Upper lobe of left lung (tissue), 4 donors: ENCODE measurements at regions not wholly inside any gene's neighbourhood (a gene's known extent, or its start where the extent isn't known, plus 50 kb on each side); places are given as distances from the start of the nearest gene placed in this dataset.

Experiments
- EP300 ChIP-seq, 4 donors: sonication (generic); formaldehyde crosslinking; IDR thresholded peaks; one replicate each; pipeline ENCODE4 v1.5.1; 2017; ENCODE audit warnings: antibody characterized with exemption in 4 of 4, control low read depth in 2 of 4
- POLR2A ChIP-seq, 4 donors: fragments of 450-650 bp; IDR thresholded peaks; one replicate each; pipeline ENCODE4 v1.5.1; 2016 to 2017; ENCODE audit warnings: antibody characterized with exemption in 4 of 4, mild to moderate bottlenecking in 2 of 4
- POLR2AphosphoS5 ChIP-seq, 2 donors: sonication (generic); formaldehyde crosslinking; IDR thresholded peaks; one replicate each; pipeline ENCODE4 v1.5.1; 2017; ENCODE audit warnings: antibody characterized with exemption in 2 of 2
- TF ChIP-seq, protein P1 (sequence below), 6 experiments: fragments of 450-650 bp in 4 of 6; fragments of 200-600 bp in 2 of 6; sonication (generic) in 2 of 6; IDR thresholded peaks; one replicate each; pipeline ENCODE4 v1.5.1; 2016 to 2019; ENCODE audit warnings: antibody characterized with exemption in 6 of 6

DNA sequence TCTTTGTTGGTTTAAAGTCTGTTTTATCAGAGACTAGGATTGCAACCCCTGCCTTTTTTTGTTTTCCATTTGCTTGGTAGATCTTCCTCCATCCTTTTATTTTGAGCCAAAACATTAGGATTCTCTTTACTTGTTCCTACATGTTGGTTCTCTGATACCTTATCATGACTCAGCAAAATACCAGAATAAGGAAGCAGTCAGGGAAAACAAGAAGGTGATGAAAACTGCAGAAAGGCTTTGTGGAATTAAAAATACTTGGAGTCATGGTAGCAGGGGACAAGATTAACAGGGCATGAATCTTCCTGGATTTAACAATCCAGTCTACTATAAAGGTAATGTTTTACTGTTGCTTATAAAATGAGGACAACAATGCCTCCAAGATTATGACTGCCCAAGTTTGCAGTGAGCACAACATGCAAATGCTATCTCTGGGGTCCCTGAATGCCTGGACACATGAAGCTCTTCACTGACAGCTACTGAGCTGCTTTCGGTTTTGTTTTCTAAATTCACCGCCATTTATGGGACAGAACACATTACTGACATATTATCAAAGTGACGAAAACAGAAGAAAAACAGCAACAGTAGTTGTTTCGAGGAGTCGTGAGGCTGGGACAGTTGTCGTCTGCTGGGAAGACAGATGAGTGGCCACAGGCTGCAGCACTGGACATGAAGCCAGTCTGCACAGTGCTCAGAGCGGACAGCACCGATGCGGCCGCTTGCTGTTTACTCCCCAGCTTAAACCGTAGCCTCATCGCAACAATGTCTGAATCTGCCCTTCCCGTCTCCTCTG is 174.5 kb upstream of the DKK2 start:
- TF ChIP-seq, protein P1, sequence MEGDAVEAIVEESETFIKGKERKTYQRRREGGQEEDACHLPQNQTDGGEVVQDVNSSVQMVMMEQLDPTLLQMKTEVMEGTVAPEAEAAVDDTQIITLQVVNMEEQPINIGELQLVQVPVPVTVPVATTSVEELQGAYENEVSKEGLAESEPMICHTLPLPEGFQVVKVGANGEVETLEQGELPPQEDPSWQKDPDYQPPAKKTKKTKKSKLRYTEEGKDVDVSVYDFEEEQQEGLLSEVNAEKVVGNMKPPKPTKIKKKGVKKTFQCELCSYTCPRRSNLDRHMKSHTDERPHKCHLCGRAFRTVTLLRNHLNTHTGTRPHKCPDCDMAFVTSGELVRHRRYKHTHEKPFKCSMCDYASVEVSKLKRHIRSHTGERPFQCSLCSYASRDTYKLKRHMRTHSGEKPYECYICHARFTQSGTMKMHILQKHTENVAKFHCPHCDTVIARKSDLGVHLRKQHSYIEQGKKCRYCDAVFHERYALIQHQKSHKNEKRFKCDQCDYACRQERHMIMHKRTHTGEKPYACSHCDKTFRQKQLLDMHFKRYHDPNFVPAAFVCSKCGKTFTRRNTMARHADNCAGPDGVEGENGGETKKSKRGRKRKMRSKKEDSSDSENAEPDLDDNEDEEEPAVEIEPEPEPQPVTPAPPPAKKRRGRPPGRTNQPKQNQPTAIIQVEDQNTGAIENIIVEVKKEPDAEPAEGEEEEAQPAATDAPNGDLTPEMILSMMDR (IDR thresholded peaks at IDR 0.05): no peak
- TF ChIP-seq POLR2A (IDR thresholded peaks at IDR 0.05): no peak
- no peak for TF ChIP-seq EP300 (IDR thresholded peaks at IDR 0.05)
- no peak for TF ChIP-seq POLR2AphosphoS5 (IDR thresholded peaks at IDR 0.05)
